Spleen (tissue), 7 donors: ENCODE measurements at regions not wholly inside any gene's neighbourhood (a gene's known extent, or its start where the extent isn't known, plus 50 kb on each side); places are given as distances from the start of the nearest gene placed in this dataset.
"Not testable (repeated sequence)": the region's sequence is repeated elsewhere in the genome, so short reads cannot be mapped to it uniquely, and the experiment has no call there.

ENCODE experiments used
- POLR2A ChIP-seq, 3 donors: fragments of 450-650 bp; IDR thresholded peaks; one replicate each; pipeline ENCODE4 v1.5.1; 2017; ENCODE audit warnings: antibody characterized with exemption in 3 of 3, mild to moderate bottlenecking in 1 of 3
- POLR2AphosphoS5 ChIP-seq, 3 donors: sonication (generic); formaldehyde crosslinking; IDR thresholded peaks; one replicate each; pipeline ENCODE4 v1.5.1; 2017; ENCODE audit warnings: antibody characterized with exemption in 3 of 3
- TF ChIP-seq, protein P1 (sequence below), 11 experiments: fragments of 200-600 bp in 7 of 11; fragments of 450-650 bp in 4 of 11; sonication (generic) in 4 of 11; IDR thresholded peaks in 8 of 11; conservative IDR thresholded peaks in 3 of 11; 1 replicate in 7 of 11; 2 replicates in 4 of 11; pipeline versions ENCODE4 v1.4.0 to v1.8.0; 2016 to 2021; ENCODE audit warnings: antibody characterized with exemption in 11 of 11, inconsistent platforms in 4 of 11, mild to moderate bottlenecking in 1 of 11
- donor health status: DM: no; HTN: no; CAD: no; lungs with moderate emphysema.
- donor health status: DM: no; HTN: no; CAD: no.
- donor health status: DM: no; HTN: no; CAD: no.

DNA sequence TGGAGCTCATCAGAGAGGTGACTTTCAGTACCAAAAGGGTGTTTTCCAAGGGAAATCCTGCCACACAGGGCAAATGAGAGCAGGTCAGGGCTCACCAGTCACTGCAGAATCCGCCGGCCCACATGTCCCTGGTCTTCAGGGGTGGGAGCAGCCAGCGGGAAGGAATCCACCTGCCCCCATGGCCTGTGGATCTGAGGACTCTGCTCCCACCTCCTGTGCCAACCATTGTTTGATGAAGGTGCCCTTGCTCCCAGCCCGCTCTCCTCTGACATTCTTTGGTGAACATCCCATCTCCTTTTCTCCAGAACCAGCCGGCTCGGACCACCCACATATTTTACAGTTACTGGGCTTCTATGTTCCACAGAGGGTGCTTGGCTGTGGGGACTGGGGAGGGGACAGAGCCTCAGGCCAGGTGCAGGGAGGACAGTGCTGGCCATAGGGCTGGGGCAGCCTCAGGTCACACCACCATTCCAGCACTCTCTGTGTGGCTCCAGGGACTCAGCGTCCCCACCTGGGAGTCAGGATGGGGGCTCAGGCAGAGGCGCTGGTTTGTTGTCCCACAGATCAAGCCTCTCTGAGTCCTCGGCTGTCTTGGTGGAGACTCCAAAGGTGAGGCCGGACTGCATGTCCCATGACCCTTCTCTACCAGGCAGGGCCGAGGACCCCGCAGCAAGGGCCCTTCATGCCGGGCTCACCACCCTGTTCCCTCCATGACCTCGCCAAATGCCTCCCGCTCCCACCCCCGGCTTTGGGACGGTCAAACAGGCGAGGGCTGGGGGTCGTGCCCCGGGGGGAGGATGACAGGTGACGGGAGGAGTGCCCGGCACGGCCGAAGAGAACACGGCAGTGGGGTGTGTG is 183.2 kb upstream of the ZNF469 start:
- TF ChIP-seq, protein P1, sequence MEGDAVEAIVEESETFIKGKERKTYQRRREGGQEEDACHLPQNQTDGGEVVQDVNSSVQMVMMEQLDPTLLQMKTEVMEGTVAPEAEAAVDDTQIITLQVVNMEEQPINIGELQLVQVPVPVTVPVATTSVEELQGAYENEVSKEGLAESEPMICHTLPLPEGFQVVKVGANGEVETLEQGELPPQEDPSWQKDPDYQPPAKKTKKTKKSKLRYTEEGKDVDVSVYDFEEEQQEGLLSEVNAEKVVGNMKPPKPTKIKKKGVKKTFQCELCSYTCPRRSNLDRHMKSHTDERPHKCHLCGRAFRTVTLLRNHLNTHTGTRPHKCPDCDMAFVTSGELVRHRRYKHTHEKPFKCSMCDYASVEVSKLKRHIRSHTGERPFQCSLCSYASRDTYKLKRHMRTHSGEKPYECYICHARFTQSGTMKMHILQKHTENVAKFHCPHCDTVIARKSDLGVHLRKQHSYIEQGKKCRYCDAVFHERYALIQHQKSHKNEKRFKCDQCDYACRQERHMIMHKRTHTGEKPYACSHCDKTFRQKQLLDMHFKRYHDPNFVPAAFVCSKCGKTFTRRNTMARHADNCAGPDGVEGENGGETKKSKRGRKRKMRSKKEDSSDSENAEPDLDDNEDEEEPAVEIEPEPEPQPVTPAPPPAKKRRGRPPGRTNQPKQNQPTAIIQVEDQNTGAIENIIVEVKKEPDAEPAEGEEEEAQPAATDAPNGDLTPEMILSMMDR (IDR thresholded peaks at IDR 0.05 in 8 of 11, conservative IDR thresholded peaks at IDR 0.05 in 3 of 11), result not testable (repeated sequence)
- TF ChIP-seq POLR2A, POLR2AphosphoS5 (IDR thresholded peaks at IDR 0.05): not testable (repeated sequence)
